Tongue (tissue), 2 donors: ENCODE measurements at regions not wholly inside any gene's neighbourhood (a gene's known extent, or its start where the extent isn't known, plus 50 kb on each side); places are given as distances from the start of the nearest gene placed in this dataset. TPM values are rescaled to one million over a fixed set of nuclear protein-coding genes. Genes with fewer than 3 reads are reported as not detected.
"Not testable (repeated sequence)": the region's sequence is repeated elsewhere in the genome, so short reads cannot be mapped to it uniquely, and the experiment has no call there.

Experiments
- DNase-seq: peaks from one replicate; pipeline ENCODE4 v3.0.0-alpha.2; 2015
- small RNA-seq: library from RNA; depleted of rRNA; stranded (forward); fragments of <200 nt; gene quantifications from one replicate; pipeline ENCODE3, GENCODE V24; 2014; ENCODE audit warnings: low replicate concordance

DNA sequence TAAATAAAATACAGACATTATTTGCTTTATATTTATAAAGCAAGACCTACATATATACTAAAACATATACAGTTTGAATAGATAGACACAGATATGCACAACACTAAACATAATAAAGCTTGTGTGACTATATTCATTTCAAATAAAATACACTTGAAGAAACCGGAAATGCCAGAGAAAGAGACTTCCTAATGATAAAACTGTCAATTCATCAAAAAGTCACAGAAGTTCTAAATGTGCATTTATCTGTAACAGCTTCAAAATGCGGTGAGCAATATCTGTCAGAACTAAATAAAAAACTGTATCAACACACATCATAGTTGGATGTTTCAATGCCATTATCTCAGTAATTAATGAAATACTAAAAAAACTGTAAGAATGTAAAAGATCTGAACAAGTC, 60.6 kb upstream of the CTSV start:
- not testable (repeated sequence) for DNase-seq

- no peak for DNase-seq
Observed at GRCh38 chr9:97096793-97097192, 57.9 kb upstream of the CTSV start.

DNA sequence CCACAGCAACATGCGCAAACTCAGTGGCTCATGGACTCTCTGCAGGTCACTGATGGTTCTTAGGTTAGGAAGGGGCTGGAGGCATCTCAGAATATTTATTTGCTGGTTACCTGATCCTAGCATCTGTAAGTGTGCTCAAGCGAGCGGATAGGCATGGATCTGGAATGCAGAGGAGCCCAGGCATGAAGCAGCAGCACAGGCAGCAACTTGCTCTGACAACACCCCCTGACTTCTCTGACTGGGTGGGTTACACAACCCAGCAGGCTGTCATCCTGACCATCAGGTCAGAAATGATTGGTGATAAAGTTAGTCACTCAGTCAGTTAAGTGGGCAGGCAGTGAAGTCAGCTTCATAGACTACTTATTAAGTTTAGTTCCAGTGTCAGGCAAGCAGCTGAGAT, 50.4 kb upstream of the CTSV start:
- peak; percentile 14 for DNase-seq

Small RNA genes in the stretch of these regions (small RNA-seq; reads per million reads assigned to genes)
- not detected for gene RNU6-798P
